ENCODE measurements at regions not wholly inside any gene's neighbourhood (a gene's known extent, or its start where the extent isn't known, plus 50 kb on each side); places are given as distances from the start of the nearest gene placed in this dataset.

DNA sequence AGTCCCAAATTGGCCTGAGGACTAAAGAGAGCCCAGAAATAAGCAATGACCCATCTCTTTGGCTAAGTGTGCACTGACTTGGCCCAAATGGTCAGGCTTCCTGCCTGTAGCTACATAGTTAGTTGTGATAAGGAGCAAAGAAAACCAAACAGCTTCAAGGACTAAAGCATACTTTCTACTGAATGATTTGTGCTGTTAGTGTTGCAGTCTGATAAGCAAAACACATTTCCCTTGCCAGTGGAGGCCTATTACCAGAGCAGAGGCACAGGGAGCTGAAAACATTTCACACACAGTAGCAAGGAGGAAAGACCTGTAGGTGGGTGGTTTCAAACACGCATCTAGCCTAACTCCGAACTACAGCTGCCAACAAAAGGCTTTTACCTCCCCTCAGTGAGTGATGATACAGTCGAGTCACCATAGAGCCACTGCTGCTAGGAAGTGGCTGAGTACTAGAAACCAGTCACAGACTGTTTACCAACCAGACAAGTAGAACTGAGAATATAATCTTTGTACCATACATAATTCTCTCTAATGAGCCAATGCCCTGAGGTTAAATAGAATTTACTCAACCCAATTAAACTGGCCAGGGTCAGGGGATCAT, 222.3 kb upstream of the THBS1 start:
- H3K4me1 ChIP-seq = no peaks in the 10 kb centered on the region
- no peak for ATAC-seq
- no peak overlapping the region for H3K4me3 ChIP-seq
- H3K36me3 ChIP-seq (ENCODE audit: insufficient read depth in 1 of 2, low read depth in 1 of 2) = no peaks in the 10 kb centered on the region
- intact Hi-C loops (cut with DNase I) = no loop called here
- WGBS, 3 donors = 61 to 76% (median 75%) methylated on average over 3 of the region's 3 CpGs
- H3K27ac ChIP-seq = no peak overlapping the region
- H3K9me3 ChIP-seq = no peaks in the 10 kb centered on the region
- no peaks in the 10 kb centered on the region for H3K27me3 ChIP-seq (ENCODE audit: insufficient read depth in 3 of 3, low read length in 2 of 3)
- DNase-seq = no peak
- TF ChIP-seq, protein P1, sequence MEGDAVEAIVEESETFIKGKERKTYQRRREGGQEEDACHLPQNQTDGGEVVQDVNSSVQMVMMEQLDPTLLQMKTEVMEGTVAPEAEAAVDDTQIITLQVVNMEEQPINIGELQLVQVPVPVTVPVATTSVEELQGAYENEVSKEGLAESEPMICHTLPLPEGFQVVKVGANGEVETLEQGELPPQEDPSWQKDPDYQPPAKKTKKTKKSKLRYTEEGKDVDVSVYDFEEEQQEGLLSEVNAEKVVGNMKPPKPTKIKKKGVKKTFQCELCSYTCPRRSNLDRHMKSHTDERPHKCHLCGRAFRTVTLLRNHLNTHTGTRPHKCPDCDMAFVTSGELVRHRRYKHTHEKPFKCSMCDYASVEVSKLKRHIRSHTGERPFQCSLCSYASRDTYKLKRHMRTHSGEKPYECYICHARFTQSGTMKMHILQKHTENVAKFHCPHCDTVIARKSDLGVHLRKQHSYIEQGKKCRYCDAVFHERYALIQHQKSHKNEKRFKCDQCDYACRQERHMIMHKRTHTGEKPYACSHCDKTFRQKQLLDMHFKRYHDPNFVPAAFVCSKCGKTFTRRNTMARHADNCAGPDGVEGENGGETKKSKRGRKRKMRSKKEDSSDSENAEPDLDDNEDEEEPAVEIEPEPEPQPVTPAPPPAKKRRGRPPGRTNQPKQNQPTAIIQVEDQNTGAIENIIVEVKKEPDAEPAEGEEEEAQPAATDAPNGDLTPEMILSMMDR (IDR thresholded peaks at IDR 0.05) = no peak

DNA sequence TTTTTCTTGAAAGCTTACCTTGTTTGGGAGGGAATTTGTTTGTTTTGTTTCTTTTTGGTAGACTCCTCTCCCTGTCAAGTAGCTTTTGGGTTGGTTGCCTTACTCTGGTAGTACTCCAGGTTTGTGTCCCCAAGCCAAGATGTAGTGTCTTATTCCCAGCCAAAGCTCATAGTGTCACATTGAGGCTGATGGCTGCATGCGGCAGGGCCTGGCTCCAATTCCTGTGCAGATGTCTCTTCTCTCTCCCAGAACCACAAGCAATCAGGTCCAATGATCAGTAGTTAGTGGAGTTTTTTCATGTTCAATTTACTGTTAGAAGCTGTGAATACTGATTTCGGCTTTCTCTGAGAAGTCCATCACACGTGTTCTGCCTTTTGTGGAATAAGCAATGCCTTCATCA, 221.1 kb upstream of the THBS1 start:
- no peaks in the 10 kb centered on the region for H3K4me1 ChIP-seq
- no peaks in the 10 kb centered on the region for H3K27me3 ChIP-seq (ENCODE audit: insufficient read depth in 3 of 3, low read length in 2 of 3)
- 34 to 45% (median 39%) methylated on average over 3 of the region's 3 CpGs for WGBS, 3 donors
- intact Hi-C loops (cut with DNase I) = no loop called here
- no peaks in the 10 kb centered on the region for H3K36me3 ChIP-seq (ENCODE audit: insufficient read depth in 1 of 2, low read depth in 1 of 2)
- no peak overlapping the region for H3K4me3 ChIP-seq
- ATAC-seq (no peak), DNase-seq (no peak)
- H3K27ac ChIP-seq = no peak overlapping the region
- H3K9me3 ChIP-seq = no peaks in the 10 kb centered on the region
- TF ChIP-seq, protein P1 (IDR thresholded peaks at IDR 0.05) = no peak

DNA sequence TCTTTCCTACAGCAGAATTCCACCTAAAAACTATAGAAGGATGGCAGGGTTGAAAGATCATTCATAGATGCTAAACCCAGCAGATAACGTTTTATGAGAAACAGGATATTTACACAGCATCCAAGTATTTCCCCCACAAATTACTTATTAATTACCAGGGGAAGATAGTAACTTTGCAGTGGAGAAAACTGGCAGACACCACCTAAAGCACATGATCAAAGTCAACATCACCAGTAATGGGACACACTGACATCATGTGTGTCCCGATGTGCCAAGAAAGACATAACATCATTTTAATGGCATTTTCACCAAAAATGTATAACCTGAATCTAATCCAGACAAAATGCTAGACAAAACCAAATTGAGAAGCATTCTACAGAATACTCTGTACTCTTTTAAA, 220.4 kb upstream of the THBS1 start:
- intact Hi-C loops (cut with DNase I) = no loop called here
- Histone ChIP-seq H3K27me3 (ENCODE audit: insufficient read depth in 3 of 3, low read length in 2 of 3) (no peaks in the 10 kb centered on the region), H3K4me1 (no peaks in the 10 kb centered on the region), H3K27ac (no peak overlapping the region), H3K9me3 (no peaks in the 10 kb centered on the region), H3K36me3 (ENCODE audit: insufficient read depth in 1 of 2, low read depth in 1 of 2) (no peaks in the 10 kb centered on the region), H3K4me3 (no peak overlapping the region)
- TF ChIP-seq, protein P1 (IDR thresholded peaks at IDR 0.05) = no peak
- ATAC-seq = no peak
- no peak for DNase-seq
- WGBS, 3 donors = 55 to 65% (median 64%) methylated on average over 2 of the region's 2 CpGs

DNA sequence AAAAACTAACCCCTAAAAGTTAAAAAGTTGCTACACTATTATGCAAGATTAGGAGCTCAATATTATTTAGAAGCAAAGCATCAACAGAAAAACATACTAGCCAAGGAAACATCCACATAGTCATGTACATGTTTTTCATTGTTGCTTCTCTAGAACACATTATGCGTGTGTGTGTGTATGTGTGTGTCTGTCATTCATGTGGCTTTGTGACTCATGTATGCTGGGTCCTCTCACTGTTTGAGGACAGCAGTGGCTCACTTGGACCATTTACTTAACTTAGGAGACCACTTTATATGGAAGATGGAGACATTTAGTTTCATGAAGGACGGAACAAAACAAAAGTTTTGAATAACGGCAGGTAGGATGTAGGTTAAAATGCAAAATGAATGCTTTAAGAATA, 219.4 kb upstream of the THBS1 start:
- TF ChIP-seq, protein P1 (IDR thresholded peaks at IDR 0.05) = no peak
- H3K27me3 ChIP-seq (ENCODE audit: insufficient read depth in 3 of 3, low read length in 2 of 3) = no peaks in the 10 kb centered on the region
- no peaks in the 10 kb centered on the region for H3K36me3 ChIP-seq (ENCODE audit: insufficient read depth in 1 of 2, low read depth in 1 of 2)
- H3K4me1 ChIP-seq = no peaks in the 10 kb centered on the region
- H3K4me3 ChIP-seq = no peak overlapping the region
- WGBS, 3 donors = 94 to 96% (median 96%) methylated on average over 3 of the region's 3 CpGs
- no peaks in the 10 kb centered on the region for H3K9me3 ChIP-seq
- ATAC-seq (no peak), DNase-seq (no peak)
- no peak overlapping the region for H3K27ac ChIP-seq
- intact Hi-C loops (cut with DNase I) = no loop called here
